Tibial nerve (tissue), 4 donors: ENCODE measurements at regions not wholly inside any gene's neighbourhood (a gene's known extent, or its start where the extent isn't known, plus 50 kb on each side); places are given as distances from the start of the nearest gene placed in this dataset.

Experiments
- DNase-seq, 2 donors: peaks; one replicate each; pipeline ENCODE4 v3.0.0-alpha.2; 2019; ENCODE audit warnings: low spot score in 2 of 2
- H3K27ac ChIP-seq, 4 donors: fragments of 200-600 bp; sonication (generic) in 3 of 4; one replicate each; pipeline ENCODE4 v1.5.1; 2017 to 2019; ENCODE audit warnings: mild to moderate bottlenecking in 1 of 4
- H3K27me3 ChIP-seq, 2 donors: fragments of 200-600 bp; sonication (generic) in 1 of 2; one replicate each; pipeline versions ENCODE4 v1.5.1 to v1.6.0; 2017 to 2019
- H3K36me3 ChIP-seq, 3 donors: fragments of 200-600 bp; sonication (generic); one replicate each; pipeline ENCODE4 v1.5.1; 2018 to 2019
- H3K4me1 ChIP-seq, 4 donors: fragments of 200-600 bp; sonication (generic) in 3 of 4; one replicate each; pipeline ENCODE4 v1.5.1; 2017 to 2019
- H3K4me3 ChIP-seq, 4 donors: fragments of 200-600 bp; sonication (generic) in 3 of 4; one replicate each; pipeline ENCODE4 v1.5.1; 2017 to 2019; ENCODE audit warnings: mild to moderate bottlenecking in 1 of 4, moderate library complexity in 1 of 4
- H3K9me3 ChIP-seq, 4 donors: fragments of 200-600 bp; sonication (generic) in 3 of 4; one replicate each; pipeline ENCODE4 v1.5.1; 2017 to 2019
- EP300 ChIP-seq, 2 donors: sonication (generic); formaldehyde crosslinking; IDR thresholded peaks; one replicate each; pipeline ENCODE4 v1.6.1; 2017; ENCODE audit warnings: antibody characterized with exemption in 2 of 2, mild to moderate bottlenecking in 1 of 2
- POLR2A ChIP-seq, 2 donors: fragments of 450-650 bp; IDR thresholded peaks; one replicate each; pipeline ENCODE4 v1.6.1; 2017; ENCODE audit warnings: antibody characterized with exemption in 2 of 2, mild to moderate bottlenecking in 2 of 2, moderate library complexity in 2 of 2
- WGBS, 2 donors: methylation state at CpG; one replicate each; pipeline ENCODE4 v1.1.5; 2018; 5-methylcytosine and 5-hydroxymethylcytosine counted together
- TF ChIP-seq, protein P1 (sequence below), 5 experiments: fragments of 200-600 bp in 3 of 5; fragments of 450-650 bp in 2 of 5; sonication (generic) in 3 of 5; IDR thresholded peaks; one replicate each; pipeline ENCODE4 v1.5.1; 2016 to 2019; ENCODE audit warnings: antibody characterized with exemption in 5 of 5, mild to moderate bottlenecking in 3 of 5, moderate library complexity in 2 of 5

DNA sequence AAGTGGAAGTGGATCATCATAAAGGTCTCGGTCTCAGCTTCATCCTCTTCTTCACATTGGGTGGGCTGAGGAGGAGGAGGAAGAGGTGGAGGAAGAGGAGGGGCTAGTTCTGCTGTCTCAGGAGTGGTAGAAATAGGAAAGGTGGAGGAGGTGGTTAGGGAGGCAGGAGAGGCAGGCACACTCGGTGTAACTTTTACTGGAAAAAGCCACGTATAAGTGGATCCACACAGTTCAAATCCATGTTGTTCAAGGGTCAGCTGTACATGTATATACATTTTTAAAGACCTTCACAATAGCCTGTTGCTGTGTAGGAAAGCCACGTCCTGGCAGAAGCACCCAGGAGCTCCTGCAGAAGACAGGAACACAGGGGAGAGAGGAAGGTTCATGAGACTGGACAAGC lies 110.3 kb upstream of the RAB12 start:
- H3K4me1 ChIP-seq: peaks cover 0 to 12% (median 0%) of the 10 kb centered on the region in 4 donors
- WGBS, 2 donors: 89 to 92% methylated on average over 4 of the region's 4 CpGs

DNA sequence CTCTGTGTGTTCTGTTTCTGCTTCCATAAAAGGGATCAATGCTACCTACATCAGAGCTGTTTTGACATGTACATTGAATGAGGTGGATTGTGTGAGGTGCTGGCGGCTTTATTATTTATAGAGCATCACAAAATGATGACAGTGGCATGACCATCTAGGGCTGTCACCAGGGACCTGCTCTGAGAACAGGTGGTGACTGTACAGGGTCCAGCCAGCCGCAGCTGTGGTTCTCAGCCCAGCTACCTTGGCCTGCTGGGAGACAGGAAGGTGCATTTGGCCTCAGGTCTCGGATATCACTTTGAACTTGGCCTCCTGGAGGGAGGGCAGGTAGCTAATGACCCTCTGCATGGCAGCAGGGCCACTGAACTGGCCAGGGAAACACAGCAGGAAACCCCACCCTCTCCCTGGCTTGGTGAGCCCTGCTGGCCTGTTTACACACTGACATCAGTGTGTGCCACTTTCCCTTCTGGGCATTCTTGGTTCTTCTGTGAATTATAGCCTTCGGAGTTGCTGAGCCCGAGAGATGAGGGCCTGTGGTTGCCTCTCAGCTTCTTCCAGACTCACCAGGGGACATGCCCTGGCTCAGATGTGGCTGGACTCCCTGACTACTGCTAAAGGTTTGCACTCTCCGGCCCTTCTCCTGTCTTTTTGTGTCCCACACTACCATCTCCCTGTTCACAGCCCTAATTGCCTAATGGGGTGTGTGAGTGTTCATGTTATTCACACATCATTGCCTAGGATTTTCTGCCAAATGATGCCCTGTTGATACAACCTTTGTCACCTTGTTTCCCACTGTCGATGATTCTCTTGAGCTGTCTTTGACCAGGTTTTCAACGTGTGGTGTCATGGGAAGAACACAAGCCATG lies 109.2 kb upstream of the RAB12 start:
- no peak for DNase-seq
- no peak overlapping the region for H3K4me3 ChIP-seq
- no peaks in the 10 kb centered on the region for H3K27me3 ChIP-seq
- TF ChIP-seq POLR2A (IDR thresholded peaks at IDR 0.05) (no peak), EP300 (IDR thresholded peaks at IDR 0.05) (no peak)
- TF ChIP-seq, protein P1, sequence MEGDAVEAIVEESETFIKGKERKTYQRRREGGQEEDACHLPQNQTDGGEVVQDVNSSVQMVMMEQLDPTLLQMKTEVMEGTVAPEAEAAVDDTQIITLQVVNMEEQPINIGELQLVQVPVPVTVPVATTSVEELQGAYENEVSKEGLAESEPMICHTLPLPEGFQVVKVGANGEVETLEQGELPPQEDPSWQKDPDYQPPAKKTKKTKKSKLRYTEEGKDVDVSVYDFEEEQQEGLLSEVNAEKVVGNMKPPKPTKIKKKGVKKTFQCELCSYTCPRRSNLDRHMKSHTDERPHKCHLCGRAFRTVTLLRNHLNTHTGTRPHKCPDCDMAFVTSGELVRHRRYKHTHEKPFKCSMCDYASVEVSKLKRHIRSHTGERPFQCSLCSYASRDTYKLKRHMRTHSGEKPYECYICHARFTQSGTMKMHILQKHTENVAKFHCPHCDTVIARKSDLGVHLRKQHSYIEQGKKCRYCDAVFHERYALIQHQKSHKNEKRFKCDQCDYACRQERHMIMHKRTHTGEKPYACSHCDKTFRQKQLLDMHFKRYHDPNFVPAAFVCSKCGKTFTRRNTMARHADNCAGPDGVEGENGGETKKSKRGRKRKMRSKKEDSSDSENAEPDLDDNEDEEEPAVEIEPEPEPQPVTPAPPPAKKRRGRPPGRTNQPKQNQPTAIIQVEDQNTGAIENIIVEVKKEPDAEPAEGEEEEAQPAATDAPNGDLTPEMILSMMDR (IDR thresholded peaks at IDR 0.05): no peak
- H3K4me1 ChIP-seq: peaks cover 0 to 12% (median 0%) of the 10 kb centered on the region in 4 donors
- H3K27ac ChIP-seq: no peak overlapping the region
- no peaks in the 10 kb centered on the region for H3K36me3 ChIP-seq
- no peaks in the 10 kb centered on the region for H3K9me3 ChIP-seq
- 72 to 75% methylated on average over 8 of the region's 8 CpGs for WGBS, 2 donors

More for the DNA sequence above, 110.3 kb upstream of the RAB12 start:
- DNase-seq: no peak
- H3K27ac ChIP-seq: no peak overlapping the region
- H3K4me3 ChIP-seq: no peak overlapping the region
- H3K27me3 ChIP-seq: no peaks in the 10 kb centered on the region
- TF ChIP-seq POLR2A (IDR thresholded peaks at IDR 0.05) (no peak), EP300 (IDR thresholded peaks at IDR 0.05) (no peak)
- TF ChIP-seq, protein P1 (IDR thresholded peaks at IDR 0.05): no peak
- no peaks in the 10 kb centered on the region for H3K36me3 ChIP-seq
- H3K9me3 ChIP-seq: no peaks in the 10 kb centered on the region

DNA sequence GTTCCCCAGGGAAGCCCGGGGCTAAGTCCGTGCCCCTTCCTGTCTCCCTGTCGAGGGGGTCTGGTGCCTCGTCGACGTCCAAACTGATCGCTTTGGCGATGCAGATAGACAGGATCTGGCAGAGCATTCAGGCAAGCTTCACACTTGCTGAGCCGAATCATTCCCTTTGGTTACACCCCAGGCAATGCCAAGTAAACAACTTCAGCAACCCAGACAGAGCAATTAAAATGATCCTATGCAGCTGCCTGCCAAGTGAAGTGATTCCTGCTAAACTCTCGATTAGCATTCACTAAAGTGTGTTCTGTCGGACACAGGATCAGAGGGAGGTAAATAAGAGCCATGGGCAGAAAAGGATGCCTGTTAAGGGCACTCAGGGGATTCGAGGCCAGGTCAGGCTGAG lies 108.2 kb upstream of the RAB12 start:
- Histone ChIP-seq H3K27ac (no peak overlapping the region), H3K27me3 (no peaks in the 10 kb centered on the region), H3K9me3 (no peaks in the 10 kb centered on the region), H3K4me3 (no peak overlapping the region), H3K4me1 (peaks cover 0 to 12% (median 0%) of the 10 kb centered on the region in 4 donors), H3K36me3 (no peaks in the 10 kb centered on the region)
- no peak for DNase-seq
- 23 to 27% methylated on average over 12 of the region's 12 CpGs for WGBS, 2 donors
- TF ChIP-seq, protein P1 (IDR thresholded peaks at IDR 0.05): no peak
- TF ChIP-seq POLR2A (IDR thresholded peaks at IDR 0.05) (no peak), EP300 (IDR thresholded peaks at IDR 0.05) (no peak)

DNA sequence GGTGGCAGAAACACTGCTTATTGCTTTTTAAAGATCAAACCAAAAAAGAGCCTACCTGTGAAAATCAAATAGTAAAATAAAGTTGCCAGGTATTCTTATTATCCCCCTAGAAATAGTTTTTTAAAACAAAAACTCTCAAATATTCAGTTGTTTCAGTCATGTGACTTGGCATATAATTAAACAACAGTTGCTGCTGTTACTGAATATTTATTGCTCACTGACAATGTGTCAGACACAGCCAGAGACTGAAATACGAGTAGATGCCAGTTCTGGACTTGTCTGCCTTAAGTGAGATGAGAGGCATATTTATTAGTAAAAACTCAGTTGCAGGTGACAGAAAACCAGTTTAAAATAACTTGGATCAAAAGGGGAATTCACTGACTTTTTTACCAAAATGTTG lies 106.0 kb upstream of the RAB12 start:
- Histone ChIP-seq H3K27ac (no peak overlapping the region), H3K36me3 (no peaks in the 10 kb centered on the region), H3K4me3 (no peak overlapping the region), H3K27me3 (no peaks in the 10 kb centered on the region), H3K4me1 (peaks cover 0 to 12% (median 0%) of the 10 kb centered on the region in 4 donors), H3K9me3 (no peaks in the 10 kb centered on the region)
- WGBS, 2 donors: 56 to 77% methylated on average over 1 of the region's 1 CpG
- TF ChIP-seq, protein P1 (IDR thresholded peaks at IDR 0.05): no peak
- no peak for TF ChIP-seq EP300 (IDR thresholded peaks at IDR 0.05)
- no peak for TF ChIP-seq POLR2A (IDR thresholded peaks at IDR 0.05)
- no peak for DNase-seq

DNA sequence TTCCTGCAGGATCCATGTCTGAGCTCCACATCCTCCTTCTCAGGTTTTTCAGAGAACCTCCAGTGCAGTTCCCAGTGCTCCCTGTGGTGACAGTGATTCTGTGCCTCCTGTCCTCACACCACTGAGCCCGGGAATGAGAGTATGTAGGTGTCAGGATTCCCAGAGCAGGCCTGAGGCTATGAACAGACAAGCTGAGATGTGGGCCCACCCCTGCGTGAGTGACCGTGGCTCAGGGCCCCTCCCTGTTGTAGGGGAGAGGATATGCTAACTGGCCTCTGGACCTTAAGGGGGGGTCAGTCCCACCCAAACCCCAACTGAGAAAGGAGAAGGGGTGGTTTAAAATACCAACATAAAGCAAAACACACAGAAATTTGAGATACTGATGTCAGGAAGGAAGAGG lies 104.8 kb upstream of the RAB12 start:
- WGBS, 2 donors: 65 to 86% methylated on average over 2 to 3 of the region's 3 CpGs

More for the DNA sequence above, 104.8 kb upstream of the RAB12 start:
- no peak for DNase-seq
- H3K27me3 ChIP-seq: no peaks in the 10 kb centered on the region
- peaks cover 0 to 12% (median 0%) of the 10 kb centered on the region in 4 donors for H3K4me1 ChIP-seq
- H3K27ac ChIP-seq: no peak overlapping the region
- TF ChIP-seq POLR2A (IDR thresholded peaks at IDR 0.05) (no peak), EP300 (IDR thresholded peaks at IDR 0.05) (no peak)
- TF ChIP-seq, protein P1 (IDR thresholded peaks at IDR 0.05): no peak
- H3K36me3 ChIP-seq: no peaks in the 10 kb centered on the region
- H3K4me3 ChIP-seq: no peak overlapping the region
- H3K9me3 ChIP-seq: no peaks in the 10 kb centered on the region
